Esophagus squamous epithelium (tissue), 5 donors: ENCODE measurements at regions not wholly inside any gene's neighbourhood (a gene's known extent, or its start where the extent isn't known, plus 50 kb on each side); places are given as distances from the start of the nearest gene placed in this dataset.

Source experiments
- DNase-seq: peaks from one replicate; lab custom pipeline; 2025; lab: John Stamatoyannopoulos, UW
- H3K27ac ChIP-seq, 4 donors: fragments of 200-600 bp; sonication (generic); one replicate each; pipeline ENCODE4 v1.5.1; 2016 to 2019; ENCODE audit warnings: mild to moderate bottlenecking in 1 of 4
- H3K27me3 ChIP-seq, 4 donors: fragments of 200-600 bp; sonication (generic); 1 replicate in 3 of 4; 2 replicates in 1 of 4; pipeline versions ENCODE4 v1.5.1 to v1.6.0; 2017 to 2021; ENCODE audit warnings: antibody characterized with exemption in 1 of 4
- H3K36me3 ChIP-seq, 3 donors: fragments of 200-600 bp; sonication (generic); one replicate each; pipeline ENCODE4 v1.5.1; 2016 to 2019
- H3K4me1 ChIP-seq, 3 donors: fragments of 200-600 bp; sonication (generic); one replicate each; pipeline ENCODE4 v1.5.1; 2017 to 2019
- H3K4me3 ChIP-seq, 4 donors: fragments of 200-600 bp; sonication (generic); 1 replicate in 3 of 4; 2 replicates in 1 of 4; pipeline ENCODE4 v1.5.1; 2016 to 2019; ENCODE audit warnings: mild to moderate bottlenecking in 2 of 4, moderate library complexity in 1 of 4
- H3K9me3 ChIP-seq, 3 donors: fragments of 200-600 bp; sonication (generic); one replicate each; pipeline ENCODE4 v1.5.1; 2016 to 2019
- CTCF ChIP-seq, 6 experiments: fragments of 450-650 bp in 4 of 6; fragments of 200-600 bp in 2 of 6; sonication (generic) in 2 of 6; IDR thresholded peaks; one replicate each; pipeline ENCODE4 v1.5.1; 2016 to 2019; ENCODE audit warnings: antibody characterized with exemption in 6 of 6, mild to moderate bottlenecking in 4 of 6, moderate library complexity in 4 of 6
- POLR2A ChIP-seq, 4 donors: fragments of 450-650 bp; IDR thresholded peaks; one replicate each; pipeline ENCODE4 v1.6.1; 2017; ENCODE audit warnings: antibody characterized with exemption in 4 of 4, mild to moderate bottlenecking in 4 of 4, moderate library complexity in 3 of 4
- WGBS, 2 donors: methylation state at CpG; one replicate each; pipeline ENCODE4 v1.1.5; 2018; 5-methylcytosine and 5-hydroxymethylcytosine counted together
- intact Hi-C: fragments of 100-400 bp; cut with DNase I; formaldehyde crosslinking; loops from one replicate; pipeline ENCODE4 v1.15.0; 2022
- donor health status: DM: yes; HTN: yes; CAD: no.

- no peak overlapping the region for H3K4me3 ChIP-seq
- TF ChIP-seq POLR2A (IDR thresholded peaks at IDR 0.05) (no peak), CTCF (IDR thresholded peaks at IDR 0.05) (no peak)
- no peaks in the 10 kb centered on the region for H3K36me3 ChIP-seq
- intact Hi-C loops: no loop called here
- H3K4me1 ChIP-seq: no peaks in the 10 kb centered on the region
- H3K27ac ChIP-seq: no peak overlapping the region
- no peaks in the 10 kb centered on the region for H3K9me3 ChIP-seq
- no peak for DNase-seq
- whole genome bisulfite sequencing, 2 donors: 97% methylated on average over 6 of the region's 6 CpGs; no CpG with 5 or more reads in 1 of the 2 donors
- no peaks in the 10 kb centered on the region for H3K27me3 ChIP-seq
Measured at GRCh38 chr5:106876298-106876622, 794.5 kb downstream of the EFNA5 start.

GRCh38 chr5:106875591-106876297, 795.0 kb downstream of the EFNA5 start:
- WGBS, 2 donors: 78 to 89% methylated on average over 10 to 11 of the region's 21 CpGs
- Histone ChIP-seq H3K36me3 (no peaks in the 10 kb centered on the region), H3K9me3 (no peaks in the 10 kb centered on the region), H3K27ac (no peak overlapping the region), H3K4me1 (no peaks in the 10 kb centered on the region), H3K4me3 (no peak overlapping the region), H3K27me3 (no peaks in the 10 kb centered on the region)
- peak in 1 of 6 experiments; percentile 49 for TF ChIP-seq CTCF (IDR thresholded peaks at IDR 0.05)
- no peak for TF ChIP-seq POLR2A (IDR thresholded peaks at IDR 0.05)
- DNase-seq: no peak
- intact Hi-C loops: no loop called here

DNA sequence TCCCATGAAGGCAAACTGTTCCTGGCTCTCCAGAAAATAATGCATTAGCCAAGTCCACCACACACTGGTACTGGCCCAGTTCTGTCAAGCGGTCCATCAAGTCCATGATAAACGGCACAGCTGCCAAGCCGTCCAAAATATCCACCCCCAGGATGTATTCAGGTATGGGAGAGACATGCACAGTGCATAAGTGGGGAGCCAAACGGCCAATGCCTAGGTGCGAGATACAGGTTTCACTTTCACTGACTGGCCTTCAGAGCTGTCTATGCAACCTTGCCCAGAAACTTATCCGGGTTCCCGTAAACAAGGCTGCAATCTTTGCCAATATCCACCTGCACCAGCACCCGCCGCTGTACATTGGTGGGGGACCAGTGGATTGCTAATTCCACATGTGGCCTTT, 795.8 kb downstream of the EFNA5 start:
- intact Hi-C loops: no loop called here
- Histone ChIP-seq H3K4me1 (no peaks in the 10 kb centered on the region), H3K36me3 (no peaks in the 10 kb centered on the region), H3K9me3 (no peaks in the 10 kb centered on the region), H3K27ac (no peak overlapping the region), H3K4me3 (no peak overlapping the region), H3K27me3 (no peaks in the 10 kb centered on the region)
- WGBS, 2 donors: 90 to 91% methylated on average over 2 to 7 of the region's 9 CpGs
- no peak for DNase-seq
- TF ChIP-seq CTCF (IDR thresholded peaks at IDR 0.05) (no peak), POLR2A (IDR thresholded peaks at IDR 0.05) (no peak)

- WGBS, 2 donors: 91% methylated on average over 7 of the region's 7 CpGs; no CpG with 5 or more reads in 1 of the 2 donors
- H3K36me3 ChIP-seq: no peaks in the 10 kb centered on the region
- no peak overlapping the region for H3K27ac ChIP-seq
- no peak overlapping the region for H3K4me3 ChIP-seq
- DNase-seq: no peak
- no peaks in the 10 kb centered on the region for H3K4me1 ChIP-seq
- H3K9me3 ChIP-seq: no peaks in the 10 kb centered on the region
- H3K27me3 ChIP-seq: no peaks in the 10 kb centered on the region
- TF ChIP-seq POLR2A (IDR thresholded peaks at IDR 0.05) (no peak), CTCF (IDR thresholded peaks at IDR 0.05) (no peak)
- intact Hi-C loops: no loop called here
Measured at GRCh38 chr5:106874531-106874930, 796.2 kb downstream of the EFNA5 start.

GRCh38 chr5:106873568-106873967, 797.2 kb downstream of the EFNA5 start:
- TF ChIP-seq CTCF (IDR thresholded peaks at IDR 0.05) (no peak), POLR2A (IDR thresholded peaks at IDR 0.05) (no peak)
- Histone ChIP-seq H3K9me3 (no peaks in the 10 kb centered on the region), H3K27ac (no peak overlapping the region), H3K36me3 (no peaks in the 10 kb centered on the region), H3K27me3 (no peaks in the 10 kb centered on the region), H3K4me1 (no peaks in the 10 kb centered on the region), H3K4me3 (no peak overlapping the region)
- WGBS, 2 donors: 48 to 68% methylated on average over 11 of the region's 12 CpGs
- DNase-seq: no peak
- intact Hi-C loops: no loop called here
